Kidney (tissue), 13 donors: ENCODE measurements at regions not wholly inside any gene's neighbourhood (a gene's known extent, or its start where the extent isn't known, plus 50 kb on each side); places are given as distances from the start of the nearest gene placed in this dataset.

Experiments
- DNase-seq, 5 donors: peaks; one replicate each; pipeline ENCODE4 v3.0.0-alpha.2; 2013 to 2020
- FAIRE-seq: peaks from 2 replicates; lab custom pipeline; 2012; peaks lifted over from hg19 to GRCh38; lab: Jason Lieb, UNC
- H3K27ac ChIP-seq, 2 donors: one replicate each; pipeline ENCODE4 v1.7.0; 2013; ENCODE audit warnings: low read depth in 2 of 2, low read length in 2 of 2, inconsistent platforms in 1 of 2
- H3K27me3 ChIP-seq: one replicate; pipeline ENCODE4 v1.7.1; 2013; ENCODE audit warnings: low read length, inconsistent platforms; ENCODE audit not compliant: control insufficient read depth, insufficient read depth
- H3K36me3 ChIP-seq, 3 donors: one replicate each; pipeline versions ENCODE4 v1.7.0 to v1.7.1; 2013; ENCODE audit warnings: low read length in 3 of 3, control low read depth in 1 of 3, inconsistent platforms in 1 of 3; ENCODE audit not compliant: insufficient read depth in 3 of 3, control insufficient read depth in 2 of 3
- H3K4me1 ChIP-seq, 3 donors: one replicate each; pipeline versions ENCODE4 v1.7.0 to v1.7.1; 2013; ENCODE audit warnings: low read length in 3 of 3, inconsistent platforms in 1 of 3, low read depth in 1 of 3; ENCODE audit not compliant: control insufficient read depth in 2 of 3, insufficient read depth in 2 of 3
- H3K4me3 ChIP-seq, 3 donors: one replicate each; pipeline versions ENCODE4 v1.7.0 to v1.8.1; 2013; ENCODE audit warnings: low read length in 3 of 3, control low read depth in 1 of 3, inconsistent platforms in 1 of 3
- H3K9ac ChIP-seq, 3 donors: one replicate each; pipeline versions ENCODE4 v1.7.0 to v1.7.1; 2013; ENCODE audit warnings: low read length in 3 of 3, control low read depth in 1 of 3, inconsistent platforms in 1 of 3
- H3K9me3 ChIP-seq, 3 donors: one replicate each; pipeline versions ENCODE4 v1.7.0 to v1.7.1; 2013; ENCODE audit warnings: low read length in 3 of 3, control low read depth in 1 of 3, inconsistent platforms in 1 of 3; ENCODE audit not compliant: control insufficient read depth in 2 of 3, insufficient read depth in 1 of 3
- intact Hi-C: fragments of 100-400 bp; cut with DNase I; formaldehyde crosslinking; loops from one replicate; pipeline ENCODE4 v1.11.1; 2022
- TF ChIP-seq, protein P1 (sequence below): IDR thresholded peaks from 3 replicates; pipeline ENCODE4 v1.5.1; 2012; ENCODE audit warnings: mild to moderate bottlenecking, moderate library complexity, borderline replicate concordance; ENCODE audit not compliant: insufficient read depth; ENCODE audit errors: extremely low read depth
- donor health status: control.
- donor health status: control.
- donor health status: control.
- donor health status: control.
- donor health status: control.
- donor health status: DM: yes; HTN: yes; CAD: no.
- donor health status: Normal renal cell carcinoma (clear cell type).

DNA sequence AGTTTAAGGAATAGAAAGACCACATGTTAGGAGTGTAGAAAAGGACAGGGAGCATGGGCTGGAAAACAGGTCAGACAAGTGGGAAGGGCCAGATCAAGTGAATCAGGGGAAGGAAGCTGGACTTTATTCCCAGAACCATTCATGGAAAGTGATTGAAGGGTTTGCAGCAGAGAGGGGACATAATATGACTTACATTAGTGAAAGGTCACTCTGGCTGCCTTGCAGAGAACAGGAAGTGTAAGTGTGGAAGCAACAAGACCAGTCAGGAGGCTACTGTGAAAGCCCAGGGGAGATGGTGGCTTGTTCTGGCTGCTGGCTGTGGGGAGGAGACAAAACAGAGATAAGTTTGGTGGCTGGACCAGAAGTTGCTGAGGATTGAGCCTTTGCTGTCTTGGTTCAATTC is 69.1 kb downstream of the VCPKMT start:
- TF ChIP-seq, protein P1, sequence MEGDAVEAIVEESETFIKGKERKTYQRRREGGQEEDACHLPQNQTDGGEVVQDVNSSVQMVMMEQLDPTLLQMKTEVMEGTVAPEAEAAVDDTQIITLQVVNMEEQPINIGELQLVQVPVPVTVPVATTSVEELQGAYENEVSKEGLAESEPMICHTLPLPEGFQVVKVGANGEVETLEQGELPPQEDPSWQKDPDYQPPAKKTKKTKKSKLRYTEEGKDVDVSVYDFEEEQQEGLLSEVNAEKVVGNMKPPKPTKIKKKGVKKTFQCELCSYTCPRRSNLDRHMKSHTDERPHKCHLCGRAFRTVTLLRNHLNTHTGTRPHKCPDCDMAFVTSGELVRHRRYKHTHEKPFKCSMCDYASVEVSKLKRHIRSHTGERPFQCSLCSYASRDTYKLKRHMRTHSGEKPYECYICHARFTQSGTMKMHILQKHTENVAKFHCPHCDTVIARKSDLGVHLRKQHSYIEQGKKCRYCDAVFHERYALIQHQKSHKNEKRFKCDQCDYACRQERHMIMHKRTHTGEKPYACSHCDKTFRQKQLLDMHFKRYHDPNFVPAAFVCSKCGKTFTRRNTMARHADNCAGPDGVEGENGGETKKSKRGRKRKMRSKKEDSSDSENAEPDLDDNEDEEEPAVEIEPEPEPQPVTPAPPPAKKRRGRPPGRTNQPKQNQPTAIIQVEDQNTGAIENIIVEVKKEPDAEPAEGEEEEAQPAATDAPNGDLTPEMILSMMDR: no peak
- H3K27me3 ChIP-seq: no peaks in the 10 kb centered on the region
- DNase-seq (peak in 3 of 5 donors; percentile 21 to 52 (median 51)), FAIRE-seq (no peak)
- H3K36me3 ChIP-seq: no peaks in the 10 kb centered on the region
- H3K9ac ChIP-seq: no peak overlapping the region
- H3K9me3 ChIP-seq: no peaks in the 10 kb centered on the region
- H3K4me3 ChIP-seq: no peak overlapping the region
- peak overlapping the region in 1 of 2 donors; percentile 67 for H3K27ac ChIP-seq
- intact Hi-C loops: no loop called here
- H3K4me1 ChIP-seq: peaks cover 0 to 25% (median 23%) of the 10 kb centered on the region in 3 donors

DNA sequence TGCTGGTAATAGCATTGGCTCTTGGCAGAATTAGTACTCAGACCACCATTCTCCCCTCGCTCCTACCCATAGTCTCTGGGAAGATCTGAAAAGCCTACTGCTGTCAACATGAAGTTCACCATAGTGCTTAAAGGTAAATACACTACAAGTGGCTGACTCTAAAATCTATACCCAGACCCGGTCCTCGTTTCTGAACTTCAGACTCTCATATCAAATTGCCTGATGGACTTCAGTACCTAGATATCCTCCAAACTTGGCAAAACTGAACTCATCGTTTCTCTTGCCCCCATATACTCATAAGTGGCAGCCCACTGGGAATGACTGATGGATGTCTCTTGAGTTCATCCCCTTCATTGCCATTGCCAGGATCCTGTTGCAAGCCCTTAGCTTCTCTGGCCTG is 67.3 kb downstream of the VCPKMT start:
- no peak for FAIRE-seq
- H3K27me3 ChIP-seq: no peaks in the 10 kb centered on the region
- peaks cover 0 to 20% (median 19%) of the 10 kb centered on the region in 3 donors for H3K4me1 ChIP-seq
- no peaks in the 10 kb centered on the region for H3K9me3 ChIP-seq
- no peaks in the 10 kb centered on the region for H3K36me3 ChIP-seq
- H3K4me3 ChIP-seq: no peak overlapping the region
- no peak overlapping the region for H3K27ac ChIP-seq
- DNase-seq: peak in 1 of 5 donors; percentile 4
- intact Hi-C loops: no loop called here
- TF ChIP-seq, protein P1: no peak
- H3K9ac ChIP-seq: no peak overlapping the region

DNA sequence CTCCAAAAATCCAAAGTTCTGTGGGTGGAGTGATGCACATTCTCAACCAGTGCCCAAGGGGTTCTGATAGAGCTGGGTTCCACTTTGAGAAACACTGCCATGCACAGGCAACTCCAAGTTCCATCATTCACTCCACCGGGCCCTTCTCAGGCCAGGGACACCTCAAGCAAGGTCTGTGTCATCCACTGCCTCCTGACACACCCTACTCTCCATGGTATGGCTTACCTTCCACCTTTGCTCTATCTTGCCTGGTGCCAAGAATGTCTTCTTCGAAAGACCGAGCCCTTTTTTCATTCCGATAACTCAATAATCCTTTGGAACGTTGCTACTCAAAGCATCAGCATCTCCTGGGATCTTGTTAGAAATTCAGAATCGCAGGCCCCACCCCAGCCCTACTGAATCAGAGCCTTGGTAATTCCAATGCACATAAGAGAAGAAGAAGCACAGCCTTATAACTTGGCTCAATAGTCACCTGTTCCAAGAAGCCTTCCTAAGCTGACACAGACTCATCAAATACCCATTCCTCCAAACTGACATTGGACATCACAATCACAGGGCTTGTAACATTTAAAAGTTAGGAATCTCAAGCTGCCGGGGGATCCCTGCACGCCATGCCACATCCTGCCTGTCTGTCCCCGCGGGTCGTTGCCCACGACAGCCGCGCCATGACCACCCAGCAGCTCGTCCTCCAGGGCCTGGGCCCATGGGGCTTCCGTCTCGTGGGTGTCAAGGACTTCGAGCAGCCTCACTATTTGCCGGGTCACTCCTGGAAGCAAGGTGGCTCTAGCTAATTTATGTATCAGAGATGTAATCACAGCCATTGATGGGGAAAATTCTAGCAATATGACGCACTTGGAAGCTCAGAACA is 66.4 kb downstream of the VCPKMT start:
- Histone ChIP-seq H3K9ac (no peak overlapping the region), H3K4me3 (no peak overlapping the region), H3K4me1 (peaks cover 0 to 14% (median 13%) of the 10 kb centered on the region in 3 donors), H3K9me3 (no peaks in the 10 kb centered on the region), H3K27me3 (no peaks in the 10 kb centered on the region), H3K36me3 (no peaks in the 10 kb centered on the region), H3K27ac (no peak overlapping the region)
- DNase-seq (peak in 1 of 5 donors; percentile 46), FAIRE-seq (no peak)
- intact Hi-C loops: no loop called here
- TF ChIP-seq, protein P1: no peak
